Right renal cortex interstitium (tissue), 3 donors: ENCODE measurements at regions not wholly inside any gene's neighbourhood (a gene's known extent, or its start where the extent isn't known, plus 50 kb on each side); places are given as distances from the start of the nearest gene placed in this dataset.
"Not testable (repeated sequence)": the region's sequence is repeated elsewhere in the genome, so short reads cannot be mapped to it uniquely, and the experiment has no call there.

Experiments used
- DNase-seq, 3 donors: peaks; one replicate each; pipeline ENCODE4 v3.0.0-alpha.2; 2013; ENCODE audit warnings: low read depth in 3 of 3, low spot score in 2 of 3

DNA sequence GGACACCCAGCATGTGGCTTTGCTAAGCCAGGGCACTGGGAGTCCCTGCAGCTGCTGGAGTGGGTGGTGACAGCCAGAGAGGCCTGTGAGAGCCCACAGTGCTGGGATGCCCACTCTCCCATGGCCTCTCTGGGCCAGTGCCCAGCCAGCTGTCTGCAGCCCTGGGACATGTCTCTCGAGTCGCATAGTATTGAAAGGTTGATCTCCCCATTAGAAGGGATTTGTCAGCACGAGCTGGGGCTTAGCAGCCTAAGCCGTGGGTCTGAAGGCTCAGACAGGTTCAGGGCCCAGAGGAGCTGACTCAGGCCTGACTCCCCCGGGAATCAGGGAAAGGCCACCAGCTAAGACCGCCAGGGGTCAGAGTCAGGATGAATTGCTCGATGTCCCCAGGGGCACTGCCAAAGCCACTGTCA lies 53.5 kb downstream of the FOXD2 start:
- DNase-seq = no peak

GRCh38 chr1:47495176-47495713 lies 57.4 kb downstream of the FOXD2 start:
- DNase-seq = no peak

GRCh38 chr1:47498551-47498950 lies 60.7 kb downstream of the FOXD2 start:
- no peak for DNase-seq

DNA sequence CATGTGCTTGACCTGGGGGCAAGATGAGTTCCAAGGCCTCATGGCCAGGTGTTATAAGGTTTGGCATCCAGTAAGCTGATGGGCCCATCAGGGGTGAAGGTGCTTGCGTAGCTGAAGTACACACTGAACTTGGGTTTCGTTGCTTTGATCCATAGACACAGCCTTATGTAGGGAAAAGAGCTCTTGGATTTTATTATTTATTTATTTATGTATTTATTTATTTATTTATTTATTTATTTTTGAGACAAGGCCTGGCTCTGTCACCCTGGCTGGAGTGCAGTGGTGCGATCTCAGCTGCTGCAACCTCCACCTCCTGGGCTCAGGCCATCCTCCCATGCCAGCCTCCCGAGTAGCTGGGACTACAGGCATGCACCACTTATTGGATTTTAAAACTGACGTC lies 63.2 kb downstream of the FOXD2 start:
- no peak for DNase-seq

GRCh38 chr1:47502746-47503370 lies 65.0 kb downstream of the FOXD2 start:
- DNase-seq = no peak

DNA sequence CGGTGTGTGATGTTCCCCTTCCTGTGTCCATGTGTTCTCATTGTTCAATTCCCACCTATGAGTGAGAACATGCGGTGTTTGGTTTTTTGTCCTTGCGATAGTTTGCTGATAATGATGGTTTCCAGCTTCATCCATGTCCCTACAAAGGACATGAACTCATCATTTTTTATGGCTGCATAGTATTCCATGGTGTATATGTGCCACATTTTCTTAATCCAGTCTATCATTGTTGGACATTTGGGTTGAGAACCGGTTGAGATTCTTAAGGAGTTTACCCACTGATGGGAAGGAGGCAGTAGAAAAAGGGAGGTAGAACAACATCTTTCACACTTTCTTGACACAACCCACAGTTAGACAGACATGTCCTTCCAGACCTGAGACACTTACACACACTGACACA lies 67.0 kb downstream of the FOXD2 start:
- DNase-seq = not testable (repeated sequence)

GRCh38 chr1:47505267-47505666 lies 67.4 kb downstream of the FOXD2 start:
- no peak for DNase-seq

DNA sequence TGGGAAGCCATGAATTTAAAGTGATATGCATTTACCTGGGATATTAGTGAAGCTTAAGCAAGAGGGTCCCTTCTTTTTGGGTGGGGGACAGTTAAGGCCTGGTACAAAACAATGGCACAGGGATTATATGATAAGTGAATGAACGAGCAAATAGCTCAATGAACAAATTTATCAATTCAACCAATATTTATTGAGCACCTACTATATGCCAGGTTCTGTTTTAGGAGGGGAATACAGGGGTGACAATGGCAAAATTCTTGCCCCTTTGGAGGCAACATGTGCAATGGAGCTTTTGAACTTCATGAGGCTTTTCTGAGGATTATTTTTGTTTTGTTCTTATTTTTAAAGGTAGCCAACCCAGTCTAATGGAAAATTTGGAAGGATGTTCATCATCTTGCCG lies 68.2 kb downstream of the FOXD2 start:
- no peak for DNase-seq

GRCh38 chr1:47507144-47507543 lies 69.3 kb downstream of the FOXD2 start:
- no peak for DNase-seq

DNA sequence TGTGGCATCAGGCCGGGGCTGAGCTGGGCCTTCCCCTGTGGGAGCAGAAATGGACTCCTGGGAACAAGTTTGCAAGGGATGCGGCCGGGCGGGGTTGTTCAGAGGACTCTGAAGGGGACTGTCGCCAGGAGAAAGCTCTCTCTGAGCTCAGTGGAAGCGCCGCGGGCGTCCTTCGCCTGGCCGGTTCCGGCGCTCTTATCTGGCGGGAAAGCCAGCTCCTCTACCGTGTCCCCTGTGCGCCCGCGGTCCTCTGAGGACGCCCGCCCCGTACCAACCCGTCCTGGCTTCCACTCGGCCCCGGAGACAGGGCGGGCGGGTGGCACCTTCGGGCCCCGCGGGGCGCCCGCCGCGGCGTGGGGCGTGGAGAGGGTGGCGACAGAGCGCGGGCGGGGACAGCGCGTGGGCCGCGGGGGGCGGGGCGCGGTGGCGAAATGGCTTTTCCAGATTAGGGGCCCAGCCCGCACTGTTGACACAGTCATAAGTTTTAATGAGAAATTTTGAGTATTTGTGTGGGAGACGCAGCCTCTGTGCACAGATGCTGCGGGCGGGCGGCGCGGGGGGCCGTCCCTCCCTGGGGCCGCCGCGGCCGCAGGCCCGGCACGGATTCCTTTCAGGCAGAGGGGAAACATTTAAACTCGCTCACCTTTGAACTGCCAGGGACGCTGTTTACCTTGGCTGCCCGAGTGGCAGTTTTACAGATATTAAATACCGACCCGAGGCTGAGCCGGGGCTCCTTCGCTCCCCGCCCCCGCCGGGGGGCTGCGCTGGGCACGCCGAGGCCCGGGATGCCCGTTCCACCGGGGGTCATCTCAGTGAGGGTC lies 70.2 kb downstream of the FOXD2 start:
- DNase-seq = peak in 2 of 3 donors; percentile 65 to 78

GRCh38 chr1:47508702-47509431 lies 71.0 kb downstream of the FOXD2 start:
- peak in 2 of 3 donors; percentile 48 to 71 for DNase-seq

- DNase-seq = no peak
Observed at GRCh38 chr1:47510282-47510811, 72.5 kb downstream of the FOXD2 start.

GRCh38 chr1:47511825-47512224 lies 74.0 kb downstream of the FOXD2 start:
- no peak for DNase-seq

GRCh38 chr1:47513393-47513792 lies 75.5 kb downstream of the FOXD2 start:
- DNase-seq = no peak

GRCh38 chr1:47514229-47514628 lies 76.4 kb downstream of the FOXD2 start:
- DNase-seq = no peak

DNA sequence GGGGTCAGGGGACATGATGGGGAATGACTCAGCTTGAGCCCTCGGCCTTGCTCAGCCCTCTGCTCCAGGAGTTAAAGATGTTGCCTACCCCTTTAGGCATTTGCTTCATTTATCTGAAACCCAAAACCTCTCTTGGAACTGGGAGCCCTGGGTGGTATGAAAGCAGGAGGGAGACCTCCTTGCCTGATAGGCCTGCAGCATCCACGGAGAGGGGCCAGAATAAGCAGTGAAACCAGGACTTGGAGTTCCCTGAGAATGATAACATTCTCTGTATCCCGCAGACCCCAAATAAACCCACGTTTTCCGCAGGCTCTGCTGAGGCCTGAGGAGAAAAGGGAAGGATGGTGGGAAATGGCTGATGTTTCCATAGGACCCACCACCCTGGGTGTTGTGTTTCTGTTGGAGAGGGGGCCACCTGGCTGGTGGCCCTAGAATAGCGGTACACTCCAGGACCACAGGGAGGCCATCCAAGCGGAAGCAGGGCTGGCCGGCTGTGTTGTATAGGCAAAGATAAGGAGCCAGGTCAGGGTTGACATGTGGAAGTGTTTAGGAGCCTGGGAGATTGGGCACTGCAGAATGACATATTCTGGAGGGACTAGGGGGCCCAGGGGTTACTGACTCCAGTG lies 77.4 kb downstream of the FOXD2 start:
- no peak for DNase-seq

DNA sequence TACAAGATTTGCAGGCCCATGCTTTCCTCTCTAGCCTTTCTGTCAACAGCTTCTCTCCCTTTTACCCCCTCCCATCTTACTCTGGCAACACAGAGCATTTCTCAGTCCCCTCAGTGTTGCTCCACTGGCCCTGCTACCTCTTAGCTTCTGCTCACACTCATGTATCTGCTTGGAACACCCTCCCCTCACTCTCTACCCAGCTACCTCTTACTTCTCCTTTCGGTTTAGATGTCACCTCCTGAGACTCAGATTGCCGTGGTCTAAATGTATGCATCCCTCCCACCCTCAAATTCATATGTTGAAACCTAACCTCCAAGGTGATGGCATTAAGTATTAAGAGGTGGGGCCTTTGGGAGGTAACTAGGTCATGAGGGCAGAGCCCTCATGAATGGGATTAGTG lies 80.1 kb downstream of the FOXD2 start:
- no peak for DNase-seq

DNA sequence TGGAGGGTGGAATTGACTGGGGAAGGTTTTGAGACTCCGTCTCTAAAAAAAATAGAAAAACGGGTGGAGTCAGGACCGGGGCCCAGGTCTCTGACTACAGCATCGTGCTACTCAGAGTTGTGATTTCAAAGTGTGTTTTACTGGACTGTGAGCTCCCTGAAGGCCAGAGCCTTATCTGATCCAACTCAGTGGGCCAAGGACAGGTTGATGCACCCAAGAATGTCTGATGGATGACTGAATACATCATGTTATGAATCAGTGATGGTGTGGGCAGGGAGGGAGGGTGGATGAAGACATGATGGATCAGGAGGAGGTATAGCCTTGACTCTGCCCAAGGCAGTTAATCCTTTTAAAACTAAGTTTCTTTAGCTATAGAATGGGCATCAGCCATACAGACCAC lies 81.6 kb downstream of the FOXD2 start:
- DNase-seq = no peak

DNA sequence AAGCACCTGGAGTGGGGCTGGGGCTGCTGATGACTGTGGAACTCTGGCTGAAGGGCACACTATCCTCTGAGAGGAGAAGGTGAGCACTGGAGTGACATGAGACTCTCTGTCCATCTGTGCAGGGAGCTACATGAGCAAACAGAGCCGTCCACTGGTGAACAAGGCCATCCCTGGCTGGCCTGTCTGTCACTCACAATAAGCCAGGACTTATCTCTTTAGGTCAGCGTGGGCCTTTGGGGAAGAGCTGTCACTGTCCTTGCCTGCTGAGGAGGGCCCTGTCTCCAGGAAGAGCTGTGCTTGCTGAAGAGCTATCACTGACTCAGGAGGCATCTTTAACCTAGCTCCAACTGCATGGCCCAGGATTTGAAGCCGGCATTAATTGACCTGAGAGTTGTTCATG lies 82.1 kb downstream of the FOXD2 start:
- DNase-seq = no peak

- DNase-seq = no peak
Observed at GRCh38 chr1:47521034-47521881, 83.4 kb downstream of the FOXD2 start.
